Chondrocyte (in vitro differentiated cells): ENCODE measurements at regions not wholly inside any gene's neighbourhood (a gene's known extent, or its start where the extent isn't known, plus 50 kb on each side); places are given as distances from the start of the nearest gene placed in this dataset.

Experiments
- DNase-seq: peaks from one replicate; pipeline ENCODE4 v3.0.0; 2021; ENCODE audit warnings: mixed read lengths, low spot score
- H3K27ac Mint-ChIP-seq: one replicate; pipeline ENCODE4 v1.8.0; 2021; ENCODE audit warnings: mild to moderate bottlenecking, moderate library complexity, mixed read lengths; ENCODE audit not compliant: unreplicated experiment
- H3K27me3 Mint-ChIP-seq: 2 replicates; pipeline ENCODE4 v1.8.0; 2021; ENCODE audit warnings: low read depth, mixed read lengths
- H3K36me3 Mint-ChIP-seq: 2 replicates; pipeline ENCODE4 v1.8.0; 2021; ENCODE audit warnings: low read depth, mixed read lengths
- H3K4me1 Mint-ChIP-seq: 2 replicates; pipeline ENCODE4 v1.8.0; 2021; ENCODE audit warnings: low read depth, mild to moderate bottlenecking, mixed read lengths
- H3K4me3 Mint-ChIP-seq: one replicate; pipeline ENCODE4 v1.8.0; 2021; ENCODE audit warnings: mild to moderate bottlenecking, moderate library complexity, mixed read lengths; ENCODE audit not compliant: unreplicated experiment
- H3K9me3 Mint-ChIP-seq: 2 replicates; pipeline ENCODE4 v1.8.0; 2021; ENCODE audit warnings: low read depth, mixed read lengths
- TF ChIP-seq, protein P1 (sequence below): fragments of 200-600 bp; sonication (generic); IDR thresholded peaks from 2 replicates; pipeline ENCODE4 v1.5.0; 2021; ENCODE audit warnings: antibody characterized with exemption, mild to moderate bottlenecking, moderate library complexity

DNA sequence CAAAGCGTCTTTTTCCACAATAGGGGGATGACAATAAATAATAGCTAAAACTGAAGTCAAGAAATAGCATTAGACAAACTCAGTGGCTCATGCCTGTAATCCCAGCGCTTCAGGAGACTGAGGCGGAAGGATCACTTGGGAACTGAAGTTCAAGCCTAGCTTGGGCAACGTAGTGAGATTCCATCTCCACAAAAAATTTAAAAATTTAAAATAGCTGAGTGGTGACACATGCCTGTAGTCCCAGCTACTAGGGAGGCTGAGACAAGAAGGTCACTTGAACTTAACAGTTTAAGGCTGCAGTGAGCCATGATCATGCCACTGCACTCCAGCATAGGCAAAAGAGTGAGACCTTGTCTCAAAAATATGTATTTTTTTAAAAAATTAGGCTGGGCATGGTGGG, 107.9 kb downstream of the AKR1D1 start:
- Mint-ChIP-seq H3K9me3 (peaks cover 13% of the 10 kb centered on the region), H3K4me3 (no peak overlapping the region), H3K4me1 (peaks cover 41% of the 10 kb centered on the region), H3K27ac (no peak overlapping the region), H3K36me3 (peaks cover 3% of the 10 kb centered on the region), H3K27me3 (no peaks in the 10 kb centered on the region)
- TF ChIP-seq, protein P1, sequence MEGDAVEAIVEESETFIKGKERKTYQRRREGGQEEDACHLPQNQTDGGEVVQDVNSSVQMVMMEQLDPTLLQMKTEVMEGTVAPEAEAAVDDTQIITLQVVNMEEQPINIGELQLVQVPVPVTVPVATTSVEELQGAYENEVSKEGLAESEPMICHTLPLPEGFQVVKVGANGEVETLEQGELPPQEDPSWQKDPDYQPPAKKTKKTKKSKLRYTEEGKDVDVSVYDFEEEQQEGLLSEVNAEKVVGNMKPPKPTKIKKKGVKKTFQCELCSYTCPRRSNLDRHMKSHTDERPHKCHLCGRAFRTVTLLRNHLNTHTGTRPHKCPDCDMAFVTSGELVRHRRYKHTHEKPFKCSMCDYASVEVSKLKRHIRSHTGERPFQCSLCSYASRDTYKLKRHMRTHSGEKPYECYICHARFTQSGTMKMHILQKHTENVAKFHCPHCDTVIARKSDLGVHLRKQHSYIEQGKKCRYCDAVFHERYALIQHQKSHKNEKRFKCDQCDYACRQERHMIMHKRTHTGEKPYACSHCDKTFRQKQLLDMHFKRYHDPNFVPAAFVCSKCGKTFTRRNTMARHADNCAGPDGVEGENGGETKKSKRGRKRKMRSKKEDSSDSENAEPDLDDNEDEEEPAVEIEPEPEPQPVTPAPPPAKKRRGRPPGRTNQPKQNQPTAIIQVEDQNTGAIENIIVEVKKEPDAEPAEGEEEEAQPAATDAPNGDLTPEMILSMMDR: no peak
- no peak for DNase-seq

DNA sequence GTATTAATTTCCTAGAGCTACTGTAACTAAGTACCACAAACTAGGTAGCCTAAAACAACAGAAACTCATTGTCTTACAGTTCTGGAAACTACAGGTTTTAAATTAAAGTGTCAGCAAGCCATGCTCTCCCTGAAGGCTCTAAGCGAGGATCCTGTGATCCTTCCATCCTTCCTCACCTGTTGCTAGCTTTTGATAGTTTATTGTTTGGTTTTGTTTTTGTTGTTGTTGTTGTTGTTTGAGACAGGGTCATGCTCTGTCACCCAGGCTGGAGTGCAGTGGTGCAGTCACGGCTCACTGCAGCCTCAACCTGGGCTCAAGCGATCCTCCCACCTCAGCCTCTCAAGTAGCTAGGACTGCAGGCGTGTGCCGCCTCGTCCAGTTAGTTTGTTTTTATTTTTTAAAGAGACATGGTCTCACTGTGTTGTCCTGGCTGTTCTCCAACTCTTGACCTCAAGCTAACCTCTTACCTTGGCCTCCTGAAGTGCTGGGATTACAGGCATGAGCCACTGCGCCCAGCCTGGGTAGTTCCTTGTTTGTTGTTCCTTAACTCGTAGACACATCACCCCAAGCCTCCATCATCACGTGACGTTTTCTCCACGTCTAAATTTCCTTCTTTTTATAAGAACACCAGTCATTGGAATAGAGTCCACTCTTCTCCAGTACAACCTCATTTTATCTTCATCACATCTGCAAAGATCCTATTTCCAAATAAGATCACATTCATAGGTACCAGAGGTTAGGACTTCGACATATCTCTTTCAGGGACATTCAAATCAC, 109.1 kb downstream of the AKR1D1 start:
- Mint-ChIP-seq H3K27me3 (no peaks in the 10 kb centered on the region), H3K4me3 (no peak overlapping the region), H3K4me1 (peaks cover 41% of the 10 kb centered on the region), H3K36me3 (peaks cover 3% of the 10 kb centered on the region), H3K27ac (peak overlapping the region; percentile 98), H3K9me3 (peaks cover 13% of the 10 kb centered on the region)
- no peak for DNase-seq
- TF ChIP-seq, protein P1: no peak

DNA sequence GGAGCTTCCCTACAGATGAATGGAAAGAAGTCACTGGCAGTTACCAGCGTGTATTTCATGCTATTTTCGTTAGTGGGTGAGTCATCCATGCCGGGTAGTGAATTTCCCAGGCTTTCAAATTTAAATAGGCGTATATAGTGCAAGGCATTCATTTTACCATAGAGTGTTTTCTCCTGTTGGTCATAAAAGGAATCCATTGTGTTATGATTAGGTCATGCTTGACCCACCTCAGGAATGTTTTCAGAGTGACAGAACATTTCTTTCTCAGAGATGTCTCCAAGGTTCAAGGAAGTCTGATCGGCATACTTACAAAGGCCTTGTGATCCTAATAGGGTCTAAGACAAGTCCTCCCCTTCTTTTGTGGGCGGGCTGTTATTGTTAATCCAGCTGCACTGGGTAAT, 110.7 kb downstream of the AKR1D1 start:
- no peak for DNase-seq
- H3K36me3 Mint-ChIP-seq: peaks cover 3% of the 10 kb centered on the region
- peaks cover 15% of the 10 kb centered on the region for H3K9me3 Mint-ChIP-seq
- peak overlapping the region; percentile 37 for H3K4me3 Mint-ChIP-seq
- H3K27ac Mint-ChIP-seq: peak overlapping the region; percentile 98
- no peaks in the 10 kb centered on the region for H3K27me3 Mint-ChIP-seq
- TF ChIP-seq, protein P1: peak; percentile 42
- H3K4me1 Mint-ChIP-seq: peaks cover 35% of the 10 kb centered on the region

DNA sequence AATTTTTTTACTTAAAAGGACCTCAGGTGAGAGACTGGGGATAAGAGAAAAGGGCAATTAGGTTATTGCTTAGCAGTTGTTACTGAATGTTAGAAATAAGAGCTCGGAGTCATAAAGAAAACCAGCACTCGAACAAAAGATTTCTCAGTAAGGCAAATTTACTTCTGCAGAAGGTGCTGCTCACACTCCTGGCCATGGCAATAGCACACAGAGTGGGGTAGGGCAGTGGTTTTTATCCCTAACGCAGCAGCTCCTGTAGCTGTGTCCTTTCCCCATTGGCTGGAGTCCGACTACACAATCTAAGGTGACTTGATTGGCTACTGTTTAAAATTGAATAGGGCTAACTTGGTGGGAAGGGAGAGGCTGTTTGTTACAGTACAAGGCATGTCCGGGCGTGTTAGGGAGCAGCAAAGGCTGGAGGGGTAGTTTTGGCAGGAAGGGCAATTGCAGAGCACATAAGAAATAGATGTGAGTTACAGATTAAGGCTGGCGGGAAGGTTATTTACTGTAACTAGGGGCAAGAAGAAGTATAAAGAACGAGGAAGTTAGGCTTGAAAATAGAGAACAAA, 112.1 kb downstream of the AKR1D1 start:
- no peak overlapping the region for H3K4me3 Mint-ChIP-seq
- DNase-seq: no peak
- H3K4me1 Mint-ChIP-seq: peaks cover 30% of the 10 kb centered on the region
- peaks cover 3% of the 10 kb centered on the region for H3K36me3 Mint-ChIP-seq
- TF ChIP-seq, protein P1: no peak
- H3K27me3 Mint-ChIP-seq: no peaks in the 10 kb centered on the region
- H3K9me3 Mint-ChIP-seq: peaks cover 15% of the 10 kb centered on the region
- H3K27ac Mint-ChIP-seq: no peak overlapping the region

DNA sequence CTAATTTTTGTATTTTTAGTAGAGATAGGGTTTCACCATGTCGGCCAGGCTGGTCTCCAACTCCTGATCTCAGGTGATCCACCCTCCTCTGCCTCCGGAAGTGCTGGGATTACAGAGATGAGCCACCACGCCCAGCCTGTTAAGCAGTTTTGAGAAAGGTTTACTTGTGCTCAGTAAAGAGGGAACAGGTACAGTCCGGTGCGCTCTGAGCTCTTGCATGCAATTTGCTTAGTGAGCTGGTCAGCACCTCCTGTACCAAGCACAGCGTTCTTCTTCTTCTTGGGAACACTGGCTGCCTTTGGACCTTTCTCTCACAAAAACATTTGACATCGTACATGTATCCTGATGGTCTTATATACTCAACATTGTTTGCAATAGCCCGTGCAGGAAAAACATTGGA, 118.3 kb downstream of the AKR1D1 start:
- DNase-seq: no peak
- TF ChIP-seq, protein P1: no peak
- H3K4me3 Mint-ChIP-seq: no peak overlapping the region
- H3K4me1 Mint-ChIP-seq: peaks cover 20% of the 10 kb centered on the region
- H3K27ac Mint-ChIP-seq: no peak overlapping the region
- H3K27me3 Mint-ChIP-seq: no peaks in the 10 kb centered on the region
- H3K9me3 Mint-ChIP-seq: peaks cover 4% of the 10 kb centered on the region
- no peaks in the 10 kb centered on the region for H3K36me3 Mint-ChIP-seq
